ENCODE measurements at regions not wholly inside any gene's neighbourhood (a gene's known extent, or its start where the extent isn't known, plus 50 kb on each side); places are given as distances from the start of the nearest gene placed in this dataset.

GRCh38 chr17:77387891-77388290, 247.1 kb downstream of the SEC14L1 start:
- intact Hi-C loops (cut with DNase I): loop anchor here in 3 of 10 donors (5.0 to 10.0 kb wide), 4 partner anchors 34 to 56 kb away; no protein-coding TSS in a partner anchor
- Histone ChIP-seq H3K27ac (peak overlapping the region; percentile 58 to 91 (median 86)), H3K27me3 (no peaks in the 10 kb centered on the region), H3K4me1 (peaks cover 61 to 100% (median 94%) of the 10 kb centered on the region in 9 donors), H3K4me3 (peak overlapping the region in 8 of 10 donors; percentile 3 to 45 (median 18)), H3K36me3 (no peaks in the 10 kb centered on the region), H3K9me3 (no peaks in the 10 kb centered on the region)
- WGBS, 2 donors: 53 to 70% methylated on average over 14 of the region's 14 CpGs
- DNase-seq (no peak), ATAC-seq (no peak)
- TF ChIP-seq CTCF (IDR thresholded peaks at IDR 0.05): no peak

- TF ChIP-seq CTCF (IDR thresholded peaks at IDR 0.05): no peak
- H3K27ac ChIP-seq: peak overlapping the region; percentile 74 to 91 (median 86)
- intact Hi-C loops (cut with DNase I): loop anchor here in 3 of 10 donors (5.0 to 10.0 kb wide), 4 partner anchors 34 to 56 kb away; no protein-coding TSS in a partner anchor
- no peaks in the 10 kb centered on the region for H3K36me3 ChIP-seq
- ATAC-seq: peak in 1 of 8 donors; percentile 17
- DNase-seq: no peak
- WGBS, 2 donors: 43 to 57% methylated on average over 28 to 29 of the region's 29 CpGs
- no peaks in the 10 kb centered on the region for H3K27me3 ChIP-seq
- peak overlapping the region in 9 of 10 donors; percentile 3 to 45 (median 28) for H3K4me3 ChIP-seq
- H3K4me1 ChIP-seq: peaks cover 61 to 100% (median 94%) of the 10 kb centered on the region in 9 donors
- H3K9me3 ChIP-seq: no peaks in the 10 kb centered on the region
These were observed 247.9 kb downstream of the SEC14L1 start for GRCh38 chr17:77388384-77389306.

GRCh38 chr17:77390870-77391269, 250.1 kb downstream of the SEC14L1 start:
- peak overlapping the region; percentile 19 to 89 (median 74) for H3K27ac ChIP-seq
- no peak for TF ChIP-seq CTCF (IDR thresholded peaks at IDR 0.05)
- H3K27me3 ChIP-seq: no peaks in the 10 kb centered on the region
- ATAC-seq (no peak), DNase-seq (no peak)
- no peaks in the 10 kb centered on the region for H3K9me3 ChIP-seq
- WGBS, 2 donors: 85 to 86% methylated on average over 12 of the region's 12 CpGs
- intact Hi-C loops (cut with DNase I): no loop called here
- no peaks in the 10 kb centered on the region for H3K36me3 ChIP-seq
- no peak overlapping the region for H3K4me3 ChIP-seq
- H3K4me1 ChIP-seq: peaks cover 66 to 100% (median 89%) of the 10 kb centered on the region in 9 donors

GRCh38 chr17:77391668-77392375, 251.1 kb downstream of the SEC14L1 start:
- WGBS, 2 donors: 37 to 40% methylated on average over 7 of the region's 7 CpGs

More at GRCh38 chr17:77391668-77392375, 251.1 kb downstream of the SEC14L1 start:
- H3K9me3 ChIP-seq: no peaks in the 10 kb centered on the region
- no peaks in the 10 kb centered on the region for H3K27me3 ChIP-seq
- H3K27ac ChIP-seq: peak overlapping the region; percentile 59 to 89 (median 76)
- peaks cover 57 to 93% (median 83%) of the 10 kb centered on the region in 9 donors for H3K4me1 ChIP-seq
- DNase-seq: no peak
- intact Hi-C loops (cut with DNase I): no loop called here
- peaks cover 0 to 3% (median 0%) of the 10 kb centered on the region in 9 donors for H3K36me3 ChIP-seq
- peak overlapping the region in 2 of 10 donors; percentile 3 to 4 for H3K4me3 ChIP-seq
- peak in 2 of 8 donors; percentile 11 to 49 for ATAC-seq
- TF ChIP-seq CTCF (IDR thresholded peaks at IDR 0.05): no peak
